Breast epithelium (tissue), 3 donors: ENCODE measurements at regions not wholly inside any gene's neighbourhood (a gene's known extent, or its start where the extent isn't known, plus 50 kb on each side); places are given as distances from the start of the nearest gene placed in this dataset.

Experiments used
- POLR2A ChIP-seq: fragments of 450-650 bp; IDR thresholded peaks from one replicate; pipeline ENCODE4 v1.6.1; 2016; ENCODE audit warnings: antibody characterized with exemption, mild to moderate bottlenecking, moderate library complexity
- POLR2AphosphoS5 ChIP-seq, 3 donors: sonication (generic); formaldehyde crosslinking; IDR thresholded peaks; one replicate each; pipeline ENCODE4 v1.6.1; 2017; ENCODE audit warnings: antibody characterized with exemption in 3 of 3
- TF ChIP-seq, protein P1 (sequence below), 3 donors: fragments of 450-650 bp; IDR thresholded peaks; one replicate each; pipeline ENCODE4 v1.5.1; 2016 to 2017; ENCODE audit warnings: antibody characterized with exemption in 3 of 3, mild to moderate bottlenecking in 3 of 3, moderate library complexity in 3 of 3

DNA sequence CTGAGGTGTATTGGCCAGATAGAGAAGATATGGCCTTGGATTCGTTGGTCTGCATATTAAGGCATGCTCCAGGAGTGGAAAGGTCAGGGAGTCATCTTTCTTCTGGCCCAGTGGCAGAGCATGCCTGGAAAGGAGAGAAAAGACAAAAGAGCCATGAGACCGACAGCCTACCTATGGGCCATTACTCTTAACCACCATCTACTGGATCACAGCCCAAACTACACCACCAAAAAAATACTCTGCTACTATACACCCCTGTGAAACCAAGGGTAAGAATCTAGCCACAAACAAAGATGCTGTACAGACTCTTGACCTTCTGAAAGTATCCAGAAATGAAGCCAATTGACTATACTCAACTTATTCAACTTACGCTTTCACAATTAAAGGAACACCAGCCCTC, 96.1 kb upstream of the PLSCR5 start:
- no peak for TF ChIP-seq POLR2AphosphoS5 (IDR thresholded peaks at IDR 0.05)
- TF ChIP-seq, protein P1, sequence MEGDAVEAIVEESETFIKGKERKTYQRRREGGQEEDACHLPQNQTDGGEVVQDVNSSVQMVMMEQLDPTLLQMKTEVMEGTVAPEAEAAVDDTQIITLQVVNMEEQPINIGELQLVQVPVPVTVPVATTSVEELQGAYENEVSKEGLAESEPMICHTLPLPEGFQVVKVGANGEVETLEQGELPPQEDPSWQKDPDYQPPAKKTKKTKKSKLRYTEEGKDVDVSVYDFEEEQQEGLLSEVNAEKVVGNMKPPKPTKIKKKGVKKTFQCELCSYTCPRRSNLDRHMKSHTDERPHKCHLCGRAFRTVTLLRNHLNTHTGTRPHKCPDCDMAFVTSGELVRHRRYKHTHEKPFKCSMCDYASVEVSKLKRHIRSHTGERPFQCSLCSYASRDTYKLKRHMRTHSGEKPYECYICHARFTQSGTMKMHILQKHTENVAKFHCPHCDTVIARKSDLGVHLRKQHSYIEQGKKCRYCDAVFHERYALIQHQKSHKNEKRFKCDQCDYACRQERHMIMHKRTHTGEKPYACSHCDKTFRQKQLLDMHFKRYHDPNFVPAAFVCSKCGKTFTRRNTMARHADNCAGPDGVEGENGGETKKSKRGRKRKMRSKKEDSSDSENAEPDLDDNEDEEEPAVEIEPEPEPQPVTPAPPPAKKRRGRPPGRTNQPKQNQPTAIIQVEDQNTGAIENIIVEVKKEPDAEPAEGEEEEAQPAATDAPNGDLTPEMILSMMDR (IDR thresholded peaks at IDR 0.05): no peak
- TF ChIP-seq POLR2A: no peak
